Vagina (tissue), 2 donors: ENCODE measurements at regions not wholly inside any gene's neighbourhood (a gene's known extent, or its start where the extent isn't known, plus 50 kb on each side); places are given as distances from the start of the nearest gene placed in this dataset.
A peak's percentile ranks its signal among the peaks of the same experiment; 100 is the strongest.

Source experiments
- DNase-seq, 2 donors: peaks; one replicate each; pipeline ENCODE4 v3.0.0-alpha.2; 2017; ENCODE audit errors: extremely low spot score in 2 of 2
- H3K27ac ChIP-seq: fragments of 200-600 bp; sonication (generic); one replicate; pipeline ENCODE4 v1.5.1; 2019
- H3K27me3 ChIP-seq: fragments of 200-600 bp; sonication (generic); one replicate; pipeline ENCODE4 v1.5.1; 2019
- H3K36me3 ChIP-seq, 2 donors: fragments of 200-600 bp; sonication (generic); one replicate each; pipeline ENCODE4 v1.5.1; 2017 to 2019
- H3K4me1 ChIP-seq: fragments of 200-600 bp; sonication (generic); one replicate; pipeline ENCODE4 v1.5.1; 2019
- H3K4me3 ChIP-seq, 2 donors: fragments of 200-600 bp; sonication (generic); 1 replicate in 1 of 2; 2 replicates in 1 of 2; pipeline ENCODE4 v1.5.1; 2016 to 2019
- H3K9me3 ChIP-seq: fragments of 200-600 bp; sonication (generic); one replicate; pipeline ENCODE4 v1.5.1; 2019
- CTCF ChIP-seq, 3 experiments: fragments of 450-650 bp in 2 of 3; fragments of 200-600 bp in 1 of 3; sonication (generic) in 1 of 3; IDR thresholded peaks; one replicate each; pipeline ENCODE4 v1.5.1; 2017 to 2019; ENCODE audit warnings: antibody characterized with exemption in 3 of 3, mild to moderate bottlenecking in 2 of 3, moderate library complexity in 2 of 3
- POLR2A ChIP-seq, 2 donors: fragments of 450-650 bp; IDR thresholded peaks; one replicate each; pipeline ENCODE4 v1.6.1; 2017; ENCODE audit warnings: antibody characterized with exemption in 2 of 2, mild to moderate bottlenecking in 2 of 2, moderate library complexity in 2 of 2
- POLR2AphosphoS5 ChIP-seq, 2 donors: sonication (generic); formaldehyde crosslinking; IDR thresholded peaks; one replicate each; pipeline ENCODE4 v1.9.0; 2017; ENCODE audit warnings: antibody characterized with exemption in 2 of 2, mild to moderate bottlenecking in 2 of 2, low read depth in 1 of 2; ENCODE audit not compliant: insufficient read depth in 1 of 2
- intact Hi-C: fragments of 100-400 bp; cut with DNase I; formaldehyde crosslinking; loops from one replicate; pipeline ENCODE4 v1.15.1; 2023

- no peaks in the 10 kb centered on the region for H3K27me3 ChIP-seq
- intact Hi-C loops: no loop called here
- no peaks in the 10 kb centered on the region for H3K4me1 ChIP-seq
- TF ChIP-seq CTCF (IDR thresholded peaks at IDR 0.05): no peak
- no peak for TF ChIP-seq POLR2A (IDR thresholded peaks at IDR 0.05)
- TF ChIP-seq POLR2AphosphoS5 (IDR thresholded peaks at IDR 0.05; ENCODE audit: insufficient read depth in 1 of 2, low read depth in 1 of 2): no peak
- no peak overlapping the region for H3K27ac ChIP-seq
- H3K4me3 ChIP-seq: no peak overlapping the region
- H3K36me3 ChIP-seq: no peaks in the 10 kb centered on the region
- DNase-seq: no peak
- no peaks in the 10 kb centered on the region for H3K9me3 ChIP-seq
Observed at GRCh38 chr2:45248214-45248613, 239.0 kb upstream of the SIX2 start.

GRCh38 chr2:45244928-45245327, 235.7 kb upstream of the SIX2 start:
- intact Hi-C loops: no loop called here
- TF ChIP-seq CTCF (IDR thresholded peaks at IDR 0.05): no peak
- TF ChIP-seq POLR2AphosphoS5 (IDR thresholded peaks at IDR 0.05; ENCODE audit: insufficient read depth in 1 of 2, low read depth in 1 of 2): no peak
- no peak for TF ChIP-seq POLR2A (IDR thresholded peaks at IDR 0.05)

GRCh38 chr2:45242161-45242741, 233.0 kb upstream of the SIX2 start:
- intact Hi-C loops: no loop called here
- H3K4me3 ChIP-seq: no peak overlapping the region
- no peak for DNase-seq
- peak overlapping the region; percentile 62 for H3K27ac ChIP-seq
- no peaks in the 10 kb centered on the region for H3K9me3 ChIP-seq
- no peaks in the 10 kb centered on the region for H3K36me3 ChIP-seq
- no peaks in the 10 kb centered on the region for H3K27me3 ChIP-seq
- peaks cover 15% of the 10 kb centered on the region for H3K4me1 ChIP-seq
- TF ChIP-seq POLR2AphosphoS5 (IDR thresholded peaks at IDR 0.05; ENCODE audit: insufficient read depth in 1 of 2, low read depth in 1 of 2): no peak

More at GRCh38 chr2:45244928-45245327, 235.7 kb upstream of the SIX2 start:
- Histone ChIP-seq H3K4me1 (peaks cover 15% of the 10 kb centered on the region), H3K4me3 (no peak overlapping the region), H3K36me3 (no peaks in the 10 kb centered on the region), H3K27me3 (no peaks in the 10 kb centered on the region), H3K9me3 (no peaks in the 10 kb centered on the region), H3K27ac (no peak overlapping the region)
- peak in 1 of 2 donors; percentile 40 for DNase-seq

GRCh38 chr2:45241061-45241561, 231.9 kb upstream of the SIX2 start:
- no peaks in the 10 kb centered on the region for H3K27me3 ChIP-seq
- TF ChIP-seq POLR2AphosphoS5 (IDR thresholded peaks at IDR 0.05; ENCODE audit: insufficient read depth in 1 of 2, low read depth in 1 of 2) (no peak), POLR2A (IDR thresholded peaks at IDR 0.05) (no peak)
- no peak overlapping the region for H3K4me3 ChIP-seq
- DNase-seq: peak in 1 of 2 donors; percentile 64
- H3K9me3 ChIP-seq: no peaks in the 10 kb centered on the region
- intact Hi-C loops: no loop called here
- H3K36me3 ChIP-seq: no peaks in the 10 kb centered on the region
- H3K4me1 ChIP-seq: peaks cover 15% of the 10 kb centered on the region
- H3K27ac ChIP-seq: peak overlapping the region; percentile 36

- Histone ChIP-seq H3K9me3 (no peaks in the 10 kb centered on the region), H3K27me3 (no peaks in the 10 kb centered on the region), H3K36me3 (no peaks in the 10 kb centered on the region), H3K27ac (peak overlapping the region; percentile 47), H3K4me3 (no peak overlapping the region), H3K4me1 (peaks cover 15% of the 10 kb centered on the region)
- DNase-seq: no peak
- TF ChIP-seq CTCF (IDR thresholded peaks at IDR 0.05) (no peak), POLR2AphosphoS5 (IDR thresholded peaks at IDR 0.05; ENCODE audit: insufficient read depth in 1 of 2, low read depth in 1 of 2) (no peak), POLR2A (IDR thresholded peaks at IDR 0.05) (no peak)
- intact Hi-C loops: no loop called here
Observed at GRCh38 chr2:45237850-45238542, 228.7 kb upstream of the SIX2 start.

GRCh38 chr2:45237128-45237527, 227.9 kb upstream of the SIX2 start:
- no peak for DNase-seq
- Histone ChIP-seq H3K27me3 (no peaks in the 10 kb centered on the region), H3K9me3 (no peaks in the 10 kb centered on the region), H3K36me3 (no peaks in the 10 kb centered on the region), H3K4me1 (peaks cover 10% of the 10 kb centered on the region), H3K4me3 (no peak overlapping the region), H3K27ac (peak overlapping the region; percentile 47)
- no peak for TF ChIP-seq POLR2AphosphoS5 (IDR thresholded peaks at IDR 0.05; ENCODE audit: insufficient read depth in 1 of 2, low read depth in 1 of 2)
- no peak for TF ChIP-seq CTCF (IDR thresholded peaks at IDR 0.05)
- TF ChIP-seq POLR2A (IDR thresholded peaks at IDR 0.05): no peak
- intact Hi-C loops: no loop called here
